ENCODE measurements at regions not wholly inside any gene's neighbourhood (a gene's known extent, or its start where the extent isn't known, plus 50 kb on each side); places are given as distances from the start of the nearest gene placed in this dataset.

- TF ChIP-seq CTCF (conservative IDR thresholded peaks at IDR 0.05; ENCODE audit: low read depth in 2 of 2), result peak; percentile 81 to 85
- TF ChIP-seq REST (IDR thresholded peaks at IDR 0.05; ENCODE audit: unreplicated experiment), result no peak
- TF ChIP-seq POLR2AphosphoS5 (IDR thresholded peaks at IDR 0.05; ENCODE audit: low read depth), result no peak
- TF ChIP-seq EZH2phosphoT487 (IDR thresholded peaks at IDR 0.05; ENCODE audit: unreplicated experiment), result no peak
- no peak for TF ChIP-seq EZH2 (IDR thresholded peaks at IDR 0.05; ENCODE audit: low read depth, unreplicated experiment)
- TF ChIP-seq STAT1 (IDR thresholded peaks at IDR 0.05; ENCODE audit: unreplicated experiment), result no peak
- no peak for TF ChIP-seq ZNF114 (CRISPR knock-in tag; IDR thresholded peaks at IDR 0.05)
- TF ChIP-seq ZNF462 (CRISPR knock-in tag; IDR thresholded peaks at IDR 0.05), result no peak
Measured at GRCh38 chr7:67377939-67378862, 381.6 kb downstream of the TYW1 start.
